Left renal cortex interstitium (tissue), 4 donors: ENCODE measurements at regions not wholly inside any gene's neighbourhood (a gene's known extent, or its start where the extent isn't known, plus 50 kb on each side); places are given as distances from the start of the nearest gene placed in this dataset.

Source experiments
- DNase-seq, 4 donors: peaks; one replicate each; pipeline ENCODE4 v3.0.0-alpha.2; 2013; ENCODE audit warnings: low read depth in 4 of 4, low spot score in 2 of 4, missing footprints in 1 of 4

DNA sequence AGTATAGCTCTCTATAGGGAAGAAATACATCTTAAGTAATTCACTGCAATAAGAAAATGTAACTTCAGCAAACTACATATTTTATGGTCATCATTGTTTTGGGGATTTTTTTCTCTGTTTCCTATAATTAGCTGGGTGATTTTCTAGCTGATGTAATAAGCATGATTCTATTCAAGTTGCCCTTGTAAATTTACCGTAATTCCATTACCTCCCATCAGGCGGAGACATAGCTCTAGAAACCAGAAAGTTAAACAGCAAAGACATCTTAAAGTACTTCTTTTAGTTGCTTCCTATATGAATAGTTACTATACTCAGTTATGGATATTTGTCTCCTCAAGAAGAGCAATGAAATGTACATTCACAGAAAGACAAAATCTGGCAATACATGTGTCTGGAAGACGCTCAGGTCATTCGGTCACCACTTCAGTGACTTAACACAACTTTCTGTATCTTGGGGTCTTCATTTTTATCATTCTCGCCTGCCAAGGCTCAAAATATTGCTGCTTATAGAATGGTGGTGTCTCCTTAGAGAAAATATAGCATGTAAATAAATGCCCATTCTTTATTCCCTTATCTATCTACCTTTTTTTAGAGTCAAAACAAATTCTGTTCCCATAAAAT is 239.9 kb upstream of the ZC3H12C start:
- peak; percentile 9 to 31 (median 12) for DNase-seq

DNA sequence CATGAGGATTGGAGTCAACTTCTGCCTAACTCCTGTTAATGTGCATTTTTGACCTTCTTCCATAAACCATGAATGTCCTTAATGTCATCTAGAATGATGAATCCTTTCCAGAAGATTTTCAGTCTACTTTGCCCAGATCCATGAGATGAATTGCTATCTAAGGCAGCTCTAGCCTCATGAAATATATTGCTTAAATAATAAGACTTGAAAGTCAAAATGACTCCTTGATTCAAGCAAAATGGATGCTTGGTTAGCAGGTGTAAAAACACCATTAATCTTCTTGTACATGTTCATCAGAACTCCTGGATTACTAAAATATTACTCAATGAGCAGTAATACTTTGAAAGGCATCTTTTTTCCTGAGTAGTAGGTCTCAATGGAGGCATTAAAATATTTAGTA is 238.5 kb upstream of the ZC3H12C start:
- DNase-seq = no peak

GRCh38 chr11:109856928-109857327 is 236.3 kb upstream of the ZC3H12C start:
- DNase-seq = no peak

DNA sequence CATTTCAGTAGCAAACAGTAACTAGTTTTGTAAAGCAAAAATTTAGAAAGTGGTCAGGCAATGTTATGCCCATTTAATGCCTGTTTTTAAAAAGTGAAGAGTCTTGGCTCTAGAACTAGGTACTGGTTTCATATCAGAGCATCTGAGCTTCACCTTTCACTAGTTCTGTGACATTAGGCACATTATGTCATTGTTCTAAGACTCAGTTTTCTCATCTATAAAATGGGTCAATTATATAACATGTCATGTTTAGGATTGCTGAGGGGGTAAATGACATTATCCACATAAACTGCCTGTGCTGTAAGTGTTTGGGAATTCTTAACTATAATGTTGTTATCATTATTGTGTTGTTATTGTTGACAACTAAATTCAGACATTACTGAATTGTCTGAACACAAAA is 235.6 kb upstream of the ZC3H12C start:
- no peak for DNase-seq

- no peak for DNase-seq
Observed at GRCh38 chr11:109858152-109858551, 235.0 kb upstream of the ZC3H12C start.

DNA sequence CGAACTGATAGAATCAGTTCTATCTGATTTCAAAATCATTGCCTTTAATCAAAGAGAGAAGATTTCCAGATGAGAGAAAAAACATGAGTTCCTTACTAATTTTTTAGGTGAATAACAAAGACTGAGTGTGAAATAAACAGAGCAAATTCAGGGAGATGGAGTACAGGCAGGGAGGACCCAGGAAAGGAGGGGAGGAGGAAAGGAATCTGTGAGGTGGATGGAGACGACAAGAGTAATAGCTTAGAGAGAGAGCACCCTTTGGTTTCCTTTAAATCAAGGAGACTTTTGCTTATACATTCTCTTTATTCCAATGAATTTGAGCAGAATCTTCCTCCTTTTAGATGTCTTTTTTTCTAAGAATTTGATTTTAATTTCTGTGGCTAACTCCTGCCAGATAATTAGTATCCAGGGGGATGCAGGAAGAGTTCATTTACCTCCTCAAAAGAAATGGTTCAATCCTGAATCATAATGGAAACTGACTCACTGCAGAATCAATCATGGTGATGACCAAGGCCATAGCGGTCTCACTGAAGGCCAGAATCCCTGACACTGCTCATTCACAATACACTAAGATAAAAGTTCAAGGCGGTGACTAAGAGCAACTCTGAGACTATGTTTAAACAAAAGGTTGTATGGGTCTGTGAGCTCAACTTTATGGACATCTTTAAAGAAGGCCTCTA is 234.0 kb upstream of the ZC3H12C start:
- DNase-seq = no peak

DNA sequence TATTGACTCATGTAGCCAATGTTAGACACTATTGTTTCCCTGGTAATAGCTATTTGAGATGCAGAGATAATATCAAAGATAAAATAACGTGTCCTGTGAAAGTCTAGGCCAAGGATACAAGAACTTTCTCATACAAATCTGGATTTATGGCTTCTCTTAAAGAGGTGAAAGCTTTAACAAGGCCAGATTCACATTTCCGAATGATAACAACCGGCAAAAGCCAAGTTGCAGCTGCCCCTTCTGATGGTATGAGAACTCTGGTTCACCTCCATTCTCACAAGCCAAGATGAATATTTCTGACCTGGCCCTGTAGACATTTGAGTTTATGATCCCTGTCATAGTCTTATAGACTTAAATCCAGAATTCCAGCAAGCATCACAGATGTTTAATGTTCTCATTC is 230.4 kb upstream of the ZC3H12C start:
- no peak for DNase-seq

- no peak for DNase-seq
Observed at GRCh38 chr11:109864151-109864661, 229.0 kb upstream of the ZC3H12C start.

GRCh38 chr11:109864834-109865547 is 228.2 kb upstream of the ZC3H12C start:
- no peak for DNase-seq

DNA sequence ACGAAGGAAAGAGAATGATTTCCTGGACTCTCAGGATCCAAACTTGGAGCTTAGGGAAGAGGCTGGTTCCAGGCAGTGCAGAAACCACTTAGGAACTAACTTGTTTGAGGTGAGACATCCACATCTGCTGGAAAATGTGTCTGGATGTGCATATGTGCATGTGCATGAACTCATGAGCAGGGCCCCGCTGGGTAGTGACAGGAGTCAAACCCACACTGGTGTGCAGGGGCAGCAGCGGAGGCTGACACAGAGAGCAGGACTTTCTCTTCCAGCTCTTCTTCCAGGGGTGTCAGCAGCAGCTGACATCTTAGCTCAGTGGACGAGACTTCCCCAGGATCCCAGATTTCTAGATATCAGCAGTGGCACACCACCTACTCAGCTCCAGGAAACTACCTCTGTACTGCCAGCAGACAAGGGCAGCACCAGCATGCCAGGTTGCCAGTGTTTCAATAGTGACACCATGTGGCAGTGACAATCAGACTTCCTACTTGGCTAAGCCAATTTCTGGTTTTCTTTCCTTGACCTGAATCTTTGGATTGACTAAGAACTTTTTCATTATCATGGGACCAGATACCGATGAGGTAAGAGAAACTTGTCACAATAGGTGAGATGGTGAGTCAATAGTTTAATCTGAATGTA is 227.5 kb upstream of the ZC3H12C start:
- DNase-seq = no peak

GRCh38 chr11:109867784-109868183 is 225.4 kb upstream of the ZC3H12C start:
- DNase-seq = no peak

GRCh38 chr11:109869536-109869935 is 223.7 kb upstream of the ZC3H12C start:
- no peak for DNase-seq

DNA sequence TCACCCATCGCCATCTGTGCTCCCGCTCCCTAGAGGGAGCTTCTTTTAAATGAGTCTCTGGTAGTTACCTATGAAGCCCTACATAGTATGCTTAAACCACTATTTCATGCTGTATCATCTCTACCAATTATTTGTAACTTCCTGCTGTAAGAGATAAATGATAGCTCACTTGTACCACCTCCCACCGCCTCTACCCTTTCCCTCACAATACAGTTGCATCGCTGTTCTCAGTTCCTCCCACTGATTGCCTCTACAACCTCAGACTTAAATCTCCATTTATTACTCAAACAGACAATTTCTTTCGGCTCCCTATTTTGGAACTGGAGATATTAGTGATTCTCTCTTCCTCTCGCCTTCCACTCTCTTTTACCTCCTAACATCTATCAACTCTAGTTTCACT is 222.9 kb upstream of the ZC3H12C start:
- DNase-seq = no peak

DNA sequence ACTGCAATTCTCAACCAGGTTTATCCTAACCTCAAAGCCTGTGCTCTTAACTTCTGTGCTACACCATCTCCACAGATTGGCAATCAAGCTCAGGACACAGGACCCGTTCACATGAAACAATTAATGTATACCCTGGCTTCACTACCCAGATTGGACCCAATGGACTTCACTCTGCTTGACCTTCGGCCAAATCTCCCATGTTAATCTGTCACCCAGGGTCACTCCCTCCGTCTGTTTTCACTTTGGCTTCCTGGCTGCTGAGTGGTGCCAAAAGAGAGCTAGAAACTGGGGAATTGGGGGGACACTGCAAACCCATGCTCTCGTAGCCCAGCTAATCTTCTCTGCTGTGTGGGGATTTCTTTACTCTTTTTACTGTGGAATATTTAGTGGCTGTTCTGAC is 216.1 kb upstream of the ZC3H12C start:
- no peak for DNase-seq

DNA sequence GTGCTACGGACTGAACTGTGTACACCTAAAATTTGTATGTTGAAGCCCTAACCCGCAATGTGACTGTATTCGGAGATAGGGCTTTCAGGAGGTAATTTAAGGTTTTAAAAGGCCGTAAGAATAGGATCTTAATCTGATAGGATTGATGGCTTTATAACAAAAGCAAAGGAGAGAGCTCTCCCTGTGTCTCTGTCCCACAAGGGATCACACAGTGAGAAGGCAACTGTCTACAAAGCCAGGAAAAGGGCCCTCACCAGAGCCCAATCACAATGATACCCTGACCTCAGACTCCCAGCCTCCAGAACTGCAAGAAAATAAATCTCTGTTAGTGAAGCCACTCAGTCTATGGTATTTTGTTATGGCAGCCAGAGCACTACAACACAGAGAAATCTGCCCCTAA is 208.7 kb upstream of the ZC3H12C start:
- no peak for DNase-seq

DNA sequence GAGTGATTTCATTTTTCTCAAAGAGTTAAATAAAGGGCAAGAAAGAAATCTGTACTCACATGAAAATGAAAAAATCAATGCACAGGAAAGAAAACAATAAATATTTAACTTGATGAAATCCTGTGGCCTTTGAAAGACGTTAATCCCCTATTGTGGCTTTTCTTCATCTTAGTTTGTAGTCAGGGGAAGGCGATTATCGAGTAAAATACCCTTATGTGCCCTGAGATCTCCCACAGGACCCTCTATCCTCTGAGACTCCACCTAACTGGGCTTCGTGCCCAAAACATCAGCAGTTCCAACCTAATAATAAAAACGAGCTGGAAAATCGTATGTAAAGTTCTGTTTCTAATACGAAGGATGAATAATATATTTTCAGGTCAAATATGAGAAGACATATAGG is 208.2 kb upstream of the ZC3H12C start:
- DNase-seq = no peak

DNA sequence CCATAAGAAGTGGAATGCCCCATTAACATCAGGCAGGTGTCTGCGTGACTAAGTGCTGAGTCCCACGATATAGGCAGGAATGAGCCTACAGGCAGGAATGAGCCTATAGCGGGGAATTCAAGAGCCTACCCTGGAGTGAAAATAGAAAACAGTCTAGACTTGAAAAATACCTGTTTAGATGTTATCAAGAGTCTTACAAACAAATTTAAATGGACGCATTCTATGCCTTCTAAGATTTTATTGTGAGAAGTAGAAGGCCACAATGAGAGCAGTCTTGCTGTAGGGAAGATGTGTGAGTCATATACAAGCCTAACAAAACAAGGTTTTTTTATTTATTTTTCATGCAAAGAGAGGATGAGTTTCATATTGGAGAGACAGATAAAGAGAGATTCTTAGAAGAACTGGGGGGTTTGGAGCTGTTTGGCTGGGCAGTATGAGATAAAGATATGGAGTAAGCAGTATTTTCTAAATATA is 200.8 kb upstream of the ZC3H12C start:
- no peak for DNase-seq

- DNase-seq = no peak
Observed at GRCh38 chr11:109894242-109894641, 198.9 kb upstream of the ZC3H12C start.

GRCh38 chr11:109898592-109898991 is 194.6 kb upstream of the ZC3H12C start:
- DNase-seq = no peak

GRCh38 chr11:109902764-109903433 is 190.3 kb upstream of the ZC3H12C start:
- no peak for DNase-seq

GRCh38 chr11:109911488-109911887 is 181.7 kb upstream of the ZC3H12C start:
- DNase-seq = no peak
